Glutamatergic neuron (in vitro differentiated cells): ENCODE measurements at regions not wholly inside any gene's neighbourhood (a gene's known extent, or its start where the extent isn't known, plus 50 kb on each side); places are given as distances from the start of the nearest gene placed in this dataset.

Experiments
- DNase-seq: peaks from one replicate; pipeline ENCODE4 v3.0.0; 2022
- H3K27ac Mint-ChIP-seq: one replicate; pipeline ENCODE4 v1.8.0; 2020; ENCODE audit warnings: mild to moderate bottlenecking, mixed read lengths, inconsistent platforms; ENCODE audit not compliant: unreplicated experiment
- H3K27me3 Mint-ChIP-seq: one replicate; pipeline ENCODE4 v1.8.0; 2020; ENCODE audit warnings: mild to moderate bottlenecking, moderate library complexity, mixed read lengths, inconsistent platforms; ENCODE audit not compliant: unreplicated experiment
- H3K36me3 Mint-ChIP-seq: one replicate; pipeline ENCODE4 v1.8.0; 2020; ENCODE audit warnings: mild to moderate bottlenecking, mixed read lengths, inconsistent platforms; ENCODE audit not compliant: unreplicated experiment
- H3K4me1 Mint-ChIP-seq: one replicate; pipeline ENCODE4 v1.8.0; 2020; ENCODE audit warnings: mild to moderate bottlenecking, low read depth, mixed read lengths, inconsistent platforms; ENCODE audit not compliant: unreplicated experiment
- H3K4me3 Mint-ChIP-seq: one replicate; pipeline ENCODE4 v1.8.0; 2020; ENCODE audit warnings: mild to moderate bottlenecking, mixed read lengths, inconsistent platforms; ENCODE audit not compliant: unreplicated experiment
- H3K9me3 Mint-ChIP-seq: one replicate; pipeline ENCODE4 v1.8.0; 2020; ENCODE audit warnings: mild to moderate bottlenecking, moderate library complexity, mixed read lengths, inconsistent platforms; ENCODE audit not compliant: unreplicated experiment
- CTCF ChIP-seq: fragments of 200-600 bp; sonication (generic); IDR thresholded peaks from one replicate; pipeline ENCODE4 v1.5.0; 2021; ENCODE audit not compliant: partially characterized antibody, unreplicated experiment

DNA sequence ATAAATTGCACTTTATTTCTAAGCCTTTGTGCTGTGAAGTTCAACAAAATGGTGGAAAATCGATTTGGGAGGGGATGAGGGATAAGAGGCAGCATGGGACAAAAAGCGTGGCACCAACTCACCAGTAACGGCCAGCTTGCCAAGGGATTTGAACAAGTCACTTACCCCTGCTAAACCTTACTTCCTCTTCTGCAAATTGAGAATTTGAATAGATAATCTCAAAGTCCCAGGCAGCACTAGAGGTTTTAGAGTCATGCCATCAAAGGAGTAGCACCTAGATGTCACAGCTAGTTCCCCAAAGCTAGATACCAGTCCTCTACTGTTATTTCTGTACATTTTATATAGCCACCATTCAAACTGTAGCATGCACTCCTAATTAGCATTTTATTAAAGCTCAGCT, 83.7 kb upstream of the VRK2 start:
- DNase-seq, result no peak
- no peaks in the 10 kb centered on the region for H3K27me3 Mint-ChIP-seq

DNA sequence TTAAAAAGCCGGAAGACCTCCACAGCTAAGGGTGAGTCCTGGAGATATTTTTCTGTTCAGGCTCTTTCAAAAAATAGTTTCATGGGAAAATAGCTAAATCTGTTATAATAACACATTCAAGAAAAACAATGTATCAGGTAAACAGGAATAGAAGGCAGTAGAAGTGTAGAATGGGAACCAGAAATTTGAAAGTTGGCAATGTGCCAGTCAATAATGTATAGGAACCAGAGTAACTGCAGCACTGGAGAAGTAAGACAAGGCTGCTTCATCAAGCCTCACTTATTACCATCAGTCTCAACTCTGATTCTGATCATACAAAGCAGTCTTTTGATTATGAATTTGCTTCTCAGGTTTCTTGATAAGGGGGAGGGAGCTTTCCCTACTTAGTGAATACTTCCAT, 81.4 kb upstream of the VRK2 start:
- no peak for DNase-seq
- Mint-ChIP-seq H3K9me3 (no peaks in the 10 kb centered on the region), H3K27me3 (no peaks in the 10 kb centered on the region), H3K4me3 (no peak overlapping the region), H3K4me1 (no peaks in the 10 kb centered on the region), H3K27ac (no peak overlapping the region), H3K36me3 (no peaks in the 10 kb centered on the region)
- no peak for TF ChIP-seq CTCF

More for the DNA sequence above, 83.7 kb upstream of the VRK2 start:
- Mint-ChIP-seq H3K4me3 (no peak overlapping the region), H3K27ac (no peak overlapping the region), H3K9me3 (no peaks in the 10 kb centered on the region), H3K4me1 (no peaks in the 10 kb centered on the region), H3K36me3 (no peaks in the 10 kb centered on the region)
- TF ChIP-seq CTCF, result no peak

- no peaks in the 10 kb centered on the region for H3K9me3 Mint-ChIP-seq
- H3K4me1 Mint-ChIP-seq, result no peaks in the 10 kb centered on the region
- TF ChIP-seq CTCF, result no peak
Observed at GRCh38 chr2:57965961-57966360, 80.6 kb upstream of the VRK2 start.

DNA sequence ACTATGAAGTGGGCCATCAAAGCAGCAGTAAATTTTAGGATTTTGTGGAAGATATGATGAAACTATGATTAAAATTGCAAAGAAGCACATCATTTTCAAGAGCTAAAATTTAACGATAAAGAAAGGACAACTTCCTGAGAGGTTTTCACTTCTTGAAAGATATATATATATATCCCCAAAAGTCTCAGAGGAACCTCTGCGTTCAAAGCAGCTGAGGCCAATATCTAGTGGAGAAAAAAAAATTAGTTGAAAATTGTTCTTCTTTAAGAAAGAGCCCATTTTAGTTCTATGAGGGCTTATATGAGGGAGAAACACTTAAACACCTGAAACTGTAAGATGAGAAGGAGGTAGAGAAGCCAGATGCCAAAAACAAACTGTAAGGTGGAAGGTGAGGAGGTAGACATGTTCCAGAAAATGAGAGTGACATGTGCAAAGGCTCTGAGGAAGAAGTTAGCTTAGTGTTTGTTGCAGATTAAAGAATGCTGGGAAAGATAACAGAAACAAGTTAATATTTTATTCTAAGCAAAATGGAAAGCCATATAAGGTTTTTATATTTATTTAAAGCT, 72.9 kb upstream of the VRK2 start:
- TF ChIP-seq CTCF, result no peak
- Mint-ChIP-seq H3K4me1 (no peaks in the 10 kb centered on the region), H3K4me3 (no peak overlapping the region), H3K27me3 (no peaks in the 10 kb centered on the region), H3K36me3 (no peaks in the 10 kb centered on the region), H3K9me3 (peaks cover 2% of the 10 kb centered on the region), H3K27ac (no peak overlapping the region)
- no peak for DNase-seq

More at GRCh38 chr2:57965961-57966360, 80.6 kb upstream of the VRK2 start:
- no peak for DNase-seq
- H3K27me3 Mint-ChIP-seq, result no peaks in the 10 kb centered on the region
- H3K4me3 Mint-ChIP-seq, result no peak overlapping the region
- no peaks in the 10 kb centered on the region for H3K36me3 Mint-ChIP-seq
- H3K27ac Mint-ChIP-seq, result no peak overlapping the region

DNA sequence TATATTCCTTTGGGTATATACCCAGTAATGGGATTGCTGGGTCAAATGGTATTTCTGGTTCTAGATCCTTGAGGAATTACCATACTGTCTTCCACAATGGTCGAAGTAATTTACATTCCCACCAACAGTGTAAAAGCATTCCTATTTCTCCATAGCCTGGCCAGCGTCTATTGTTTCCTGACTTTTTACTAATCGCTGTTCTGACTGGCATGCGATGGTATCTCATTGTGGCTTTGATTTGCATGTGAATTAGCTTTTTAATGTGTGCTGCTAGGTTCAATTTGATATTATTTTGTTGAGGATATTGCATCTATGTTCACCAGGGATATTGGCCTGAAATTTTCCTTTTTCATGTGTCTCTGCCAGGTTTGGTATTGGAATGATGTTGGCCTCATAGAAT, 67.4 kb upstream of the VRK2 start:
- H3K36me3 Mint-ChIP-seq, result no peaks in the 10 kb centered on the region
- no peaks in the 10 kb centered on the region for H3K27me3 Mint-ChIP-seq
- no peaks in the 10 kb centered on the region for H3K4me1 Mint-ChIP-seq
- DNase-seq, result no peak
- H3K27ac Mint-ChIP-seq, result no peak overlapping the region
- no peaks in the 10 kb centered on the region for H3K9me3 Mint-ChIP-seq
- H3K4me3 Mint-ChIP-seq, result no peak overlapping the region
- TF ChIP-seq CTCF, result no peak
